H9 (cell line): ENCODE measurements at regions not wholly inside any gene's neighbourhood (a gene's known extent, or its start where the extent isn't known, plus 50 kb on each side); places are given as distances from the start of the nearest gene placed in this dataset.

ENCODE experiments used
- DNase-seq: peaks from one replicate; pipeline ENCODE4 v3.0.0-alpha.2; 2017
- H2AFZ ChIP-seq: one replicate; pipeline ENCODE4 v1.6.1; 2013; ENCODE audit warnings: mild to moderate bottlenecking, low read length, control low read depth, moderate library complexity
- H2AK5ac ChIP-seq: 2 replicates; pipeline ENCODE4 v1.6.1; 2013; ENCODE audit warnings: low read length, control low read depth, mixed read lengths; ENCODE audit not compliant: insufficient read length
- H2BK120ac ChIP-seq: one replicate; pipeline ENCODE4 v1.6.1; 2013; ENCODE audit warnings: low read depth, mild to moderate bottlenecking, low read length, control low read depth, inconsistent platforms; ENCODE audit not compliant: poor library complexity, severe bottlenecking
- H2BK12ac ChIP-seq: 2 replicates; pipeline ENCODE4 v1.6.1; 2013; ENCODE audit warnings: low read length, control low read depth, mixed read lengths, low read depth; ENCODE audit not compliant: insufficient read length
- H2BK15ac ChIP-seq: 2 replicates; pipeline ENCODE4 v1.6.1; 2013; ENCODE audit warnings: low read depth, low read length, control low read depth
- H2BK20ac ChIP-seq: one replicate; pipeline ENCODE4 v1.6.1; 2013; ENCODE audit warnings: low read depth, mild to moderate bottlenecking, low read length, control low read depth, inconsistent platforms; ENCODE audit not compliant: poor library complexity, severe bottlenecking
- H2BK5ac ChIP-seq: 2 replicates; pipeline ENCODE4 v1.6.1; 2013; ENCODE audit warnings: low read length, control low read depth, mixed read lengths; ENCODE audit not compliant: insufficient read length
- H3K14ac ChIP-seq: 2 replicates; pipeline ENCODE4 v1.6.1; 2013; ENCODE audit warnings: low read length, control low read depth; ENCODE audit not compliant: insufficient read depth
- H3K18ac ChIP-seq: 2 replicates; pipeline ENCODE4 v1.6.1; 2013; ENCODE audit warnings: low read depth, mild to moderate bottlenecking, mixed read lengths, low read length, control low read depth; ENCODE audit not compliant: insufficient read length
- H3K23ac ChIP-seq: 2 replicates; pipeline ENCODE4 v1.6.1; 2013; ENCODE audit warnings: low read length, control low read depth, mixed read lengths, low read depth; ENCODE audit not compliant: insufficient read length
- H3K23me2 ChIP-seq: 2 replicates; pipeline ENCODE4 v1.6.1; 2013; ENCODE audit warnings: low read depth, mild to moderate bottlenecking, mixed read lengths, low read length, control low read depth; ENCODE audit not compliant: insufficient read length, poor library complexity, severe bottlenecking
- H3K27ac ChIP-seq: 2 replicates; pipeline ENCODE4 v1.5.1; 2013; ENCODE audit warnings: low read length, control low read depth, mixed read lengths, low read depth; ENCODE audit not compliant: insufficient read length
- H3K27me3 ChIP-seq: 2 replicates; pipeline ENCODE4 v1.6.1; 2013; ENCODE audit warnings: low read length, control low read depth, inconsistent platforms; ENCODE audit not compliant: insufficient read depth
- H3K4ac ChIP-seq: 2 replicates; pipeline ENCODE4 v1.6.1; 2013; ENCODE audit warnings: low read depth, mild to moderate bottlenecking, control low read depth, inconsistent platforms, low read length, moderate library complexity
- H3K4me1 ChIP-seq: 2 replicates; pipeline ENCODE4 v1.6.1; 2013; ENCODE audit warnings: low read length, control low read depth, inconsistent platforms; ENCODE audit not compliant: insufficient read depth
- H3K4me2 ChIP-seq: 2 replicates; pipeline ENCODE4 v1.6.1; 2013; ENCODE audit warnings: low read length, control low read depth, mixed read lengths; ENCODE audit not compliant: insufficient read length, insufficient read depth
- H3K56ac ChIP-seq: 2 replicates; pipeline ENCODE4 v1.6.1; 2013; ENCODE audit warnings: low read depth, mild to moderate bottlenecking, mixed read lengths, low read length, control low read depth; ENCODE audit not compliant: insufficient read length
- H3K79me1 ChIP-seq: 2 replicates; pipeline ENCODE4 v1.6.1; 2013; ENCODE audit warnings: low read depth, mild to moderate bottlenecking, moderate library complexity, low read length, control low read depth, inconsistent platforms; ENCODE audit not compliant: insufficient read depth, poor library complexity, severe bottlenecking
- H3K79me2 ChIP-seq: 2 replicates; pipeline ENCODE4 v1.6.1; 2013; ENCODE audit warnings: low read length, control low read depth, inconsistent platforms; ENCODE audit not compliant: insufficient read depth
- H3K9ac ChIP-seq: 2 replicates; pipeline ENCODE4 v1.6.1; 2013; ENCODE audit warnings: low read length, control low read depth, mixed read lengths; ENCODE audit not compliant: insufficient read length; ENCODE audit errors: extremely low read depth
- H3K9me3 ChIP-seq: one replicate; pipeline ENCODE4 v1.6.1; 2013; ENCODE audit warnings: low read depth, low read length, inconsistent platforms; ENCODE audit not compliant: control insufficient read depth
- H3T11ph ChIP-seq: one replicate; pipeline ENCODE4 v1.6.1; 2013; ENCODE audit warnings: mild to moderate bottlenecking, low read length, control low read depth, inconsistent platforms
- H4K20me1 ChIP-seq: one replicate; pipeline ENCODE4 v1.6.1; 2013; ENCODE audit not compliant: control insufficient read depth, insufficient read length, insufficient read depth
- H4K5ac ChIP-seq: 2 replicates; pipeline ENCODE4 v1.6.1; 2013; ENCODE audit warnings: low read depth, mild to moderate bottlenecking, mixed read lengths, low read length, control low read depth; ENCODE audit not compliant: insufficient read length
- H4K8ac ChIP-seq: replicated peaks from 2 replicates; pipeline ENCODE4 v1.6.1; 2013; ENCODE audit warnings: low read length, control low read depth, mixed read lengths, low read depth; ENCODE audit not compliant: insufficient read length
- H4K91ac ChIP-seq: 2 replicates; pipeline ENCODE4 v1.6.1; 2013; ENCODE audit warnings: low read depth, mild to moderate bottlenecking, moderate library complexity, mixed read lengths, low read length, control low read depth; ENCODE audit not compliant: insufficient read length
- H3K27ac Mint-ChIP-seq, 3 experiments: 2 replicates in 2 of 3; 3 replicates in 1 of 3; pipeline ENCODE4 v1.8.0; 2020 to 2021; ENCODE audit warnings: mixed read lengths in 3 of 3, mild to moderate bottlenecking in 1 of 3, moderate library complexity in 1 of 3
- H3K27me3 Mint-ChIP-seq: 2 replicates; pipeline ENCODE4 v1.8.0; 2021; ENCODE audit warnings: low read depth, mild to moderate bottlenecking, moderate library complexity, mixed read lengths
- H3K36me3 Mint-ChIP-seq, 3 experiments: 2 replicates in 2 of 3; 3 replicates in 1 of 3; pipeline ENCODE4 v1.8.0; 2020 to 2021; ENCODE audit warnings: low read depth in 3 of 3, mixed read lengths in 3 of 3; ENCODE audit not compliant: insufficient read depth in 1 of 3
- H3K4me1 Mint-ChIP-seq, 2 experiments: 2 replicates each; pipeline ENCODE4 v1.8.0; 2020; ENCODE audit warnings: mixed read lengths in 2 of 2
- H3K4me3 Mint-ChIP-seq, 2 experiments: 2 replicates in 1 of 2; 3 replicates in 1 of 2; pipeline ENCODE4 v1.8.0; 2020 to 2021; ENCODE audit warnings: mild to moderate bottlenecking in 2 of 2, mixed read lengths in 2 of 2, moderate library complexity in 1 of 2
- H3K9me3 Mint-ChIP-seq, 2 experiments: 2 replicates in 1 of 2; 3 replicates in 1 of 2; pipeline ENCODE4 v1.8.0; 2020; ENCODE audit warnings: mild to moderate bottlenecking in 2 of 2, mixed read lengths in 2 of 2, moderate library complexity in 1 of 2
- WGBS: extraction: QIAGEN DNeasy Blood & Tissue Kit; methylation state at CpG from one replicate; pipeline ENCODE4 v1.1.7; 2013; ENCODE audit warnings: missing lambda C conversion rate, low lambda C conversion rate, mixed read lengths; ENCODE audit not compliant: insufficient read length; ENCODE audit errors: extremely low coverage; 5-methylcytosine and 5-hydroxymethylcytosine counted together
- TF ChIP-seq, protein P1 (sequence below): fragments of 200-600 bp; sonication (generic); conservative IDR thresholded peaks from 3 replicates; pipeline ENCODE4 v1.8.0; 2021; ENCODE audit warnings: antibody characterized with exemption, mild to moderate bottlenecking

DNA sequence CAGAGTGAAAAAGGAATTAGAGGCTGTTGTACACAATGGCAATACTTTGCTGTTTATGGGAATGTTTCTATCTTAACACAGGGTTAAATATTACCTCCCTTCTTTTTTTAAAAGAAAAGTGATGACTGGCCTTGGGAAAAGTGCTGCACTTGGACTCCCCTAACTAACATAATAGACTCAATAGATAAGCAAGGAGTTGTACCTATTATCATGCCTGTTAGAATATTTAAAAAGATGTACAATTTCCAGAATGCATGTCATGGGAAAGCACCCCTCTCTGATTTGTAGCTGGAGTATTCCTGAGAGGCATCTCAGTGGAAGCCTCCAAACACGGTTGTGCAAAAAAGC lies 79.3 kb upstream of the GPC6 start:
- no peaks in the 10 kb centered on the region for H4K20me1 ChIP-seq
- H3K27me3 Mint-ChIP-seq: no peaks in the 10 kb centered on the region
- no peak overlapping the region for H2AK5ac ChIP-seq
- H3K4me3 Mint-ChIP-seq: no peak overlapping the region
- no peaks in the 10 kb centered on the region for H3K79me1 ChIP-seq
- no peak overlapping the region for H3K4me2 ChIP-seq
- 0 out of 2 replicates have a peak, but pooled peaks cover 2% of the 10 kb centered on the region for H3K4me1 ChIP-seq
- no peak overlapping the region for H3K9ac ChIP-seq
- H3K18ac ChIP-seq: no peak overlapping the region
- no peak overlapping the region for H3K4ac ChIP-seq
- no peak overlapping the region for H4K91ac ChIP-seq
- H2BK12ac ChIP-seq: no peak overlapping the region
- no peak overlapping the region for H2BK5ac ChIP-seq
- H2AFZ ChIP-seq: no peak overlapping the region
- no peaks in the 10 kb centered on the region for H3K9me3 ChIP-seq
- no peaks in the 10 kb centered on the region for H3K27me3 ChIP-seq
- TF ChIP-seq, protein P1, sequence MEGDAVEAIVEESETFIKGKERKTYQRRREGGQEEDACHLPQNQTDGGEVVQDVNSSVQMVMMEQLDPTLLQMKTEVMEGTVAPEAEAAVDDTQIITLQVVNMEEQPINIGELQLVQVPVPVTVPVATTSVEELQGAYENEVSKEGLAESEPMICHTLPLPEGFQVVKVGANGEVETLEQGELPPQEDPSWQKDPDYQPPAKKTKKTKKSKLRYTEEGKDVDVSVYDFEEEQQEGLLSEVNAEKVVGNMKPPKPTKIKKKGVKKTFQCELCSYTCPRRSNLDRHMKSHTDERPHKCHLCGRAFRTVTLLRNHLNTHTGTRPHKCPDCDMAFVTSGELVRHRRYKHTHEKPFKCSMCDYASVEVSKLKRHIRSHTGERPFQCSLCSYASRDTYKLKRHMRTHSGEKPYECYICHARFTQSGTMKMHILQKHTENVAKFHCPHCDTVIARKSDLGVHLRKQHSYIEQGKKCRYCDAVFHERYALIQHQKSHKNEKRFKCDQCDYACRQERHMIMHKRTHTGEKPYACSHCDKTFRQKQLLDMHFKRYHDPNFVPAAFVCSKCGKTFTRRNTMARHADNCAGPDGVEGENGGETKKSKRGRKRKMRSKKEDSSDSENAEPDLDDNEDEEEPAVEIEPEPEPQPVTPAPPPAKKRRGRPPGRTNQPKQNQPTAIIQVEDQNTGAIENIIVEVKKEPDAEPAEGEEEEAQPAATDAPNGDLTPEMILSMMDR: no peak
- H3K9me3 Mint-ChIP-seq: no peaks in the 10 kb centered on the region
- H4K8ac ChIP-seq: no peak overlapping the region
- no peak overlapping the region for H3K27ac ChIP-seq
- no peak overlapping the region for H3T11ph ChIP-seq
- no peak overlapping the region for H2BK20ac ChIP-seq
- no peak overlapping the region for H3K27ac Mint-ChIP-seq
- no peak overlapping the region for H2BK120ac ChIP-seq
- DNase-seq: no peak
- H4K5ac ChIP-seq: no peak overlapping the region
- H3K79me2 ChIP-seq: no peaks in the 10 kb centered on the region
- H3K23me2 ChIP-seq: no peaks in the 10 kb centered on the region
- no CpG with 5 or more reads among the region's 1 CpG for WGBS
- no peak overlapping the region for H3K56ac ChIP-seq
- H3K36me3 Mint-ChIP-seq: no peaks in the 10 kb centered on the region
- no peak overlapping the region for H3K23ac ChIP-seq
- H2BK15ac ChIP-seq: no peak overlapping the region
- H3K14ac ChIP-seq: no peak overlapping the region
- H3K4me1 Mint-ChIP-seq: peaks cover 13 to 17% of the 10 kb centered on the region in 2 experiments
